Hepatocyte (in vitro differentiated cells): ENCODE measurements at regions not wholly inside any gene's neighbourhood (a gene's known extent, or its start where the extent isn't known, plus 50 kb on each side); places are given as distances from the start of the nearest gene placed in this dataset.

Source experiments
- DNase-seq: peaks from one replicate; pipeline ENCODE4 v3.0.0-alpha.2; 2016; ENCODE audit warnings: low spot score
- H2AFZ ChIP-seq: fragments of 200-600 bp; sonication (generic); 2 replicates; pipeline ENCODE4 v1.6.0; 2016; ENCODE audit warnings: antibody characterized with exemption, mild to moderate bottlenecking
- H3K27ac ChIP-seq: fragments of 200-600 bp; sonication (generic); 2 replicates; pipeline ENCODE4 v1.5.1; 2016; ENCODE audit warnings: mild to moderate bottlenecking
- H3K27me3 ChIP-seq: fragments of 200-600 bp; sonication (generic); 2 replicates; pipeline ENCODE4 v1.6.1; 2016
- H3K36me3 ChIP-seq: fragments of 200-600 bp; sonication (generic); replicated peaks from 2 replicates; pipeline ENCODE4 v1.5.1; 2016; ENCODE audit warnings: low read depth; ENCODE audit not compliant: insufficient read depth
- H3K4me1 ChIP-seq: fragments of 200-600 bp; sonication (generic); 2 replicates; pipeline ENCODE4 v1.5.1; 2016; ENCODE audit warnings: mild to moderate bottlenecking, moderate library complexity; ENCODE audit not compliant: insufficient read depth
- H3K4me2 ChIP-seq: fragments of 200-600 bp; sonication (generic); 2 replicates; pipeline ENCODE4 v1.6.0; 2016
- H3K4me3 ChIP-seq: fragments of 200-600 bp; sonication (generic); 2 replicates; pipeline ENCODE4 v1.5.1; 2016; ENCODE audit warnings: mild to moderate bottlenecking
- H3K79me2 ChIP-seq: fragments of 200-600 bp; sonication (generic); 2 replicates; pipeline ENCODE4 v1.6.0; 2017; ENCODE audit warnings: mild to moderate bottlenecking
- H3K9me2 ChIP-seq: fragments of 200-600 bp; sonication (generic); replicated peaks from 2 replicates; pipeline ENCODE4 v1.6.0; 2017; ENCODE audit warnings: mild to moderate bottlenecking; ENCODE audit not compliant: insufficient read depth
- H3K9me3 ChIP-seq: fragments of 200-600 bp; sonication (generic); 2 replicates; pipeline ENCODE4 v1.5.1; 2016; ENCODE audit warnings: low read depth, mild to moderate bottlenecking
- H4K20me1 ChIP-seq: fragments of 200-600 bp; sonication (generic); 2 replicates; pipeline ENCODE4 v1.6.0; 2016; ENCODE audit warnings: mild to moderate bottlenecking; ENCODE audit not compliant: insufficient read depth, poor library complexity, severe bottlenecking
- EZH2 ChIP-seq: fragments of 200-600 bp; sonication (generic); IDR thresholded peaks from 2 replicates; pipeline ENCODE4 v1.6.1; 2016; ENCODE audit warnings: antibody characterized with exemption, mild to moderate bottlenecking, borderline replicate concordance
- EZH2phosphoT487 ChIP-seq: fragments of 200-600 bp; sonication (generic); IDR thresholded peaks from one replicate; pipeline ENCODE4 v1.6.1; 2018; ENCODE audit warnings: antibody characterized with exemption, mild to moderate bottlenecking, low read depth, moderate library complexity; ENCODE audit not compliant: unreplicated experiment, severe bottlenecking
- WGBS: methylation state at CpG from one replicate; pipeline ENCODE4 v1.1.6; 2016; ENCODE audit warnings: low lambda C conversion rate; ENCODE audit errors: missing lambda C conversion rate; 5-methylcytosine and 5-hydroxymethylcytosine counted together
- TF ChIP-seq, protein P1 (sequence below): fragments of 200-600 bp; sonication (generic); IDR thresholded peaks from 2 replicates; pipeline ENCODE4 v1.5.1; 2016; ENCODE audit warnings: antibody characterized with exemption, mild to moderate bottlenecking; ENCODE audit not compliant: poor library complexity

GRCh38 chr4:153950100-153950979 is 161.5 kb upstream of the SFRP2 start:
- no peak for DNase-seq
- Histone ChIP-seq H3K4me2 (no peak overlapping the region), H3K27ac (no peak overlapping the region)

DNA sequence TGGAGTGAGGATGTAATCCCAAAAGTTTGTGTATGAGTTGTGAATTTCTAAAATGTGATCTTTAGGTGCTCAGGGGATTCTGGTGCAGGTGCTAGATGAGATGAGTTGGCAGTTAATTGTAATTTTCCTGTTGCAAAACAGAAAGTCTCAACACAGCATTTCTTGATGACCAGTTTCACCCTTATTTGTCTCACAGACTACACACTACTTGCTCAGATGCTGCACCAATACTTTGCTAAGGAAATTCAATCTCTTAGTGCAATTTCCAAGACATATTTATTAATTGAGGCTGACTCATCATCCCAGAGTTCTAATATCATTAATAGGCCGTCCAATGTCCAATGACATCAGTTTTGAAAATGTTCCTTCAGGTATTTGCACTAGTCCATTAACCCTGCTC is 159.2 kb upstream of the SFRP2 start:
- Histone ChIP-seq H3K27ac (no peak overlapping the region), H4K20me1 (no peaks in the 10 kb centered on the region), H3K4me2 (no peak overlapping the region), H3K79me2 (no peaks in the 10 kb centered on the region), H2AFZ (no peak overlapping the region), H3K4me1 (peaks cover 4% of the 10 kb centered on the region), H3K36me3 (no peaks in the 10 kb centered on the region), H3K9me2 (no peaks in the 10 kb centered on the region), H3K4me3 (no peak overlapping the region), H3K27me3 (no peaks in the 10 kb centered on the region), H3K9me3 (no peaks in the 10 kb centered on the region)
- no peak for TF ChIP-seq EZH2
- no peak for TF ChIP-seq EZH2phosphoT487
- TF ChIP-seq, protein P1, sequence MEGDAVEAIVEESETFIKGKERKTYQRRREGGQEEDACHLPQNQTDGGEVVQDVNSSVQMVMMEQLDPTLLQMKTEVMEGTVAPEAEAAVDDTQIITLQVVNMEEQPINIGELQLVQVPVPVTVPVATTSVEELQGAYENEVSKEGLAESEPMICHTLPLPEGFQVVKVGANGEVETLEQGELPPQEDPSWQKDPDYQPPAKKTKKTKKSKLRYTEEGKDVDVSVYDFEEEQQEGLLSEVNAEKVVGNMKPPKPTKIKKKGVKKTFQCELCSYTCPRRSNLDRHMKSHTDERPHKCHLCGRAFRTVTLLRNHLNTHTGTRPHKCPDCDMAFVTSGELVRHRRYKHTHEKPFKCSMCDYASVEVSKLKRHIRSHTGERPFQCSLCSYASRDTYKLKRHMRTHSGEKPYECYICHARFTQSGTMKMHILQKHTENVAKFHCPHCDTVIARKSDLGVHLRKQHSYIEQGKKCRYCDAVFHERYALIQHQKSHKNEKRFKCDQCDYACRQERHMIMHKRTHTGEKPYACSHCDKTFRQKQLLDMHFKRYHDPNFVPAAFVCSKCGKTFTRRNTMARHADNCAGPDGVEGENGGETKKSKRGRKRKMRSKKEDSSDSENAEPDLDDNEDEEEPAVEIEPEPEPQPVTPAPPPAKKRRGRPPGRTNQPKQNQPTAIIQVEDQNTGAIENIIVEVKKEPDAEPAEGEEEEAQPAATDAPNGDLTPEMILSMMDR = no peak
- WGBS = 71% methylated on average over 1 of the region's 1 CpG
- no peak for DNase-seq

More at GRCh38 chr4:153950100-153950979, 161.5 kb upstream of the SFRP2 start:
- Histone ChIP-seq H2AFZ (no peak overlapping the region), H3K9me2 (no peaks in the 10 kb centered on the region), H4K20me1 (no peaks in the 10 kb centered on the region), H3K79me2 (no peaks in the 10 kb centered on the region), H3K27me3 (no peaks in the 10 kb centered on the region), H3K4me1 (peaks cover 4% of the 10 kb centered on the region), H3K9me3 (no peaks in the 10 kb centered on the region), H3K36me3 (no peaks in the 10 kb centered on the region), H3K4me3 (no peak overlapping the region)
- WGBS = 74% methylated on average over 7 of the region's 7 CpGs
- no peak for TF ChIP-seq EZH2phosphoT487
- TF ChIP-seq, protein P1 = no peak
- no peak for TF ChIP-seq EZH2

DNA sequence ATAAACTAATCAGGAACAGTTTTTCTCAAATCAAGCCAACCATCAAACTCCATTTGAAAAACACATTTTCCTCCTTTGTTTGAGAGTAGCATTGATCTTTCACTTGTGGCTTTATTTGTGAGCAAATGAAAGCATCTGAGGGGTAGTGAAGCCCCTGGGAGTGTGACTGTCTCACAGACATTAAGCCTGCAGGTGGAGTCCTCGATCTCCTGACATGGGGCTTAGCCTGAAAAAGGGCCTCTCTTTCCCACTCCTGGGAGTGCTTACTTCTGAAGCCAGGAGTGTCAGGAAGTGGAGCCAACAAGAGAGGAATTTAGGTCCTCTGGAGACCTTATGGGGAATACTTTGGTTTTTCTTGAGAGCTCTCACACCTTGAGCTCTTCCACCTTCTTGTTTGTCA is 158.2 kb upstream of the SFRP2 start:
- no peaks in the 10 kb centered on the region for H3K9me3 ChIP-seq
- no peak for DNase-seq
- no peak for TF ChIP-seq EZH2phosphoT487
- TF ChIP-seq EZH2 = no peak
- TF ChIP-seq, protein P1 = no peak
- no peak overlapping the region for H3K4me2 ChIP-seq
- H3K27ac ChIP-seq = no peak overlapping the region
- H3K4me3 ChIP-seq = no peak overlapping the region
- no peaks in the 10 kb centered on the region for H3K27me3 ChIP-seq
- no peaks in the 10 kb centered on the region for H3K9me2 ChIP-seq
- H2AFZ ChIP-seq = no peak overlapping the region
- 71% methylated on average over 1 of the region's 1 CpG for WGBS
- H3K36me3 ChIP-seq = no peaks in the 10 kb centered on the region
- no peaks in the 10 kb centered on the region for H3K79me2 ChIP-seq
- no peaks in the 10 kb centered on the region for H4K20me1 ChIP-seq
- peaks cover 4% of the 10 kb centered on the region for H3K4me1 ChIP-seq
